RWPE2 (cell line): ENCODE measurements at regions not wholly inside any gene's neighbourhood (a gene's known extent, or its start where the extent isn't known, plus 50 kb on each side); places are given as distances from the start of the nearest gene placed in this dataset.
"Not testable (repeated sequence)": the region's sequence is repeated elsewhere in the genome, so short reads cannot be mapped to it uniquely, and the experiment has no call there.

Source experiments
- ATAC-seq: fragments of 200-7000 bp; cut with Tn5 transposase; 3 replicates; pipeline ENCODE4 v1.9.1; 2021; ENCODE audit warnings: low read depth
- DNase-seq: peaks from one replicate; pipeline ENCODE4 v3.0.0-alpha.2; 2020; ENCODE audit warnings: low spot score
- H3K27ac ChIP-seq: fragments of 450-650 bp; 2 replicates; pipeline ENCODE4 v1.5.1; 2017; ENCODE audit warnings: mild to moderate bottlenecking; ENCODE audit not compliant: poor library complexity, severe bottlenecking
- H3K27me3 ChIP-seq: fragments of 250-450 bp; sonication (Bioruptor Pico); 2 replicates; pipeline ENCODE4 v1.5.1; 2021; ENCODE audit warnings: mild to moderate bottlenecking, moderate library complexity; ENCODE audit not compliant: insufficient read depth, poor library complexity, severe bottlenecking
- H3K36me3 ChIP-seq: fragments of 250-450 bp; sonication (Bioruptor Pico); 2 replicates; pipeline ENCODE4 v1.5.1; 2020; ENCODE audit warnings: low read depth, mild to moderate bottlenecking, moderate library complexity
- H3K4me1 ChIP-seq: fragments of 250-450 bp; sonication (Bioruptor Pico); 2 replicates; pipeline ENCODE4 v1.5.1; 2021; ENCODE audit warnings: mild to moderate bottlenecking, moderate library complexity; ENCODE audit not compliant: insufficient read depth, poor library complexity, severe bottlenecking
- H3K4me3 ChIP-seq: fragments of 250-450 bp; sonication (Bioruptor Pico); 2 replicates; pipeline ENCODE4 v1.5.1; 2021; ENCODE audit warnings: mild to moderate bottlenecking, moderate library complexity; ENCODE audit not compliant: severe bottlenecking
- H3K9me3 ChIP-seq: fragments of 250-450 bp; sonication (Bioruptor Pico); 2 replicates; pipeline ENCODE4 v1.5.1; 2021; ENCODE audit warnings: mild to moderate bottlenecking, moderate library complexity; ENCODE audit not compliant: severe bottlenecking
- CTCF ChIP-seq: fragments of 450-650 bp; IDR thresholded peaks from one replicate; pipeline ENCODE4 v1.5.1; 2017; ENCODE audit warnings: mild to moderate bottlenecking, moderate library complexity; ENCODE audit not compliant: poor library complexity, severe bottlenecking

GRCh38 chr3:73179601-73180000, 118.1 kb downstream of the EBLN2 start:
- H3K27me3 ChIP-seq = no peaks in the 10 kb centered on the region

GRCh38 chr3:73186741-73187140, 125.3 kb downstream of the EBLN2 start:
- H3K4me1 ChIP-seq = no peaks in the 10 kb centered on the region
- no peak for DNase-seq
- H3K4me3 ChIP-seq = no peak overlapping the region
- no peaks in the 10 kb centered on the region for H3K9me3 ChIP-seq
- no peaks in the 10 kb centered on the region for H3K36me3 ChIP-seq
- no peak for ATAC-seq
- H3K27me3 ChIP-seq = no peaks in the 10 kb centered on the region
- H3K27ac ChIP-seq = no peak overlapping the region
- TF ChIP-seq CTCF = no peak

More at GRCh38 chr3:73179601-73180000, 118.1 kb downstream of the EBLN2 start:
- H3K4me1 ChIP-seq = no peaks in the 10 kb centered on the region
- DNase-seq (no peak), ATAC-seq (no peak)
- no peak for TF ChIP-seq CTCF
- no peak overlapping the region for H3K4me3 ChIP-seq
- no peaks in the 10 kb centered on the region for H3K36me3 ChIP-seq
- no peak overlapping the region for H3K27ac ChIP-seq
- no peaks in the 10 kb centered on the region for H3K9me3 ChIP-seq

GRCh38 chr3:73187328-73187727, 125.9 kb downstream of the EBLN2 start:
- no peak for ATAC-seq

GRCh38 chr3:73188707-73189106, 127.2 kb downstream of the EBLN2 start:
- no peaks in the 10 kb centered on the region for H3K36me3 ChIP-seq
- DNase-seq = no peak
- TF ChIP-seq CTCF = no peak
- no peak overlapping the region for H3K4me3 ChIP-seq
- ATAC-seq = no peak
- H3K27me3 ChIP-seq = no peaks in the 10 kb centered on the region
- H3K27ac ChIP-seq = no peak overlapping the region
- H3K9me3 ChIP-seq = no peaks in the 10 kb centered on the region
- H3K4me1 ChIP-seq = no peaks in the 10 kb centered on the region

More at GRCh38 chr3:73187328-73187727, 125.9 kb downstream of the EBLN2 start:
- Histone ChIP-seq H3K4me3 (no peak overlapping the region), H3K27ac (no peak overlapping the region), H3K4me1 (no peaks in the 10 kb centered on the region), H3K36me3 (no peaks in the 10 kb centered on the region), H3K9me3 (no peaks in the 10 kb centered on the region), H3K27me3 (no peaks in the 10 kb centered on the region)
- no peak for DNase-seq
- no peak for TF ChIP-seq CTCF

GRCh38 chr3:73192036-73192738, 130.7 kb downstream of the EBLN2 start:
- no peaks in the 10 kb centered on the region for H3K36me3 ChIP-seq
- H3K27me3 ChIP-seq = no peaks in the 10 kb centered on the region
- no peak overlapping the region for H3K27ac ChIP-seq
- H3K9me3 ChIP-seq = no peaks in the 10 kb centered on the region
- peak; percentile 10 for TF ChIP-seq CTCF
- no peaks in the 10 kb centered on the region for H3K4me1 ChIP-seq
- ATAC-seq (peak; percentile 41; the same call in 1 of the 3 replicates), DNase-seq (no peak)
- H3K4me3 ChIP-seq = no peak overlapping the region

- not testable (repeated sequence) for H3K27ac ChIP-seq, H3K4me1 ChIP-seq, DNase-seq, H3K4me3 ChIP-seq, H3K9me3 ChIP-seq, H3K36me3 ChIP-seq, ATAC-seq, H3K27me3 ChIP-seq
These were observed 132.5 kb downstream of the EBLN2 start for GRCh38 chr3:73193943-73194342.
